ENCODE measurements at regions not wholly inside any gene's neighbourhood (a gene's known extent, or its start where the extent isn't known, plus 50 kb on each side); places are given as distances from the start of the nearest gene placed in this dataset.
"Not testable (repeated sequence)": the region's sequence is repeated elsewhere in the genome, so short reads cannot be mapped to it uniquely, and the experiment has no call there.

DNA sequence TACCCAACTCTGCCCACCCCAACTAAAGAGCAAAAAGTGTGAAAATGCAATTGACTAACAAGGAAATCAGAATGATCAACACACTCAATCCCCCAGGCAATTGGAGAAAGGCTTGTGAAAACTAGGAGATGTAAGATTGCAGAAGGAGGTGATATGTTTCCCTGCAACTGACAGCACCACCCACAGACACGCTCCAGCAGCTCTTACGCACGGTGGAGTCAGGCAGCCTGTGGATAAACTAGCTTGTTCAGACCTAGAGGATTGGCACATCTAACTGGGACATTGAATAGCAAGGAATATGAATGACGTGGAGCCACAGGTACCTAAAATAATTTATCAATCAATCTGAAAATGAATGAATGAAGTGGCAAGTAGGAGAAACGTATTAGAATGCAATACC is 125.7 kb upstream of the MYO3A start:
- DNase-seq (ENCODE audit: low read depth in 2 of 2): no peak

- no peak for DNase-seq (ENCODE audit: low read depth in 2 of 2)
Measured at GRCh38 chr10:25811052-25811685, 122.9 kb upstream of the MYO3A start.

GRCh38 chr10:25813511-25813910 is 120.5 kb upstream of the MYO3A start:
- DNase-seq (ENCODE audit: low read depth in 2 of 2): no peak

DNA sequence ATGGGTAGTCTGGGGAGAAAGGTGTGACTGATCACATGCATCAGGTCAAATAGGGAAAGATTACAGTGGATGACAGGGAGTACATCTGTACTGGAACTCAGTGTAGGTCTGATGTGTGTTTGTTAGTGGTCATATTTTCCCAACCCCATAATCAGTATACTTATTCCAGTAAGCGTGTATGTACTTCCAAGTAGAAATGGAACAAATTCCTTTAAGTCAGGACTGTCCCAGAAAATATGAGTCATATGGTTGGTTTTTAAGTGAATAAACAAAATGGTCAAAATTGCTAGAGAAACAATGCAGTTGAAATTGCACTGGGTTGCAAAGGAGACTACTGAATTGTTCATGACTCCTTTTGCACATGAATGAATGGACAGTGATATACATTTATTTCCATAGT is 118.8 kb upstream of the MYO3A start:
- no peak for DNase-seq (ENCODE audit: low read depth in 2 of 2)

- DNase-seq (ENCODE audit: low read depth in 2 of 2): no peak
Measured at GRCh38 chr10:25815999-25816768, 117.8 kb upstream of the MYO3A start.

DNA sequence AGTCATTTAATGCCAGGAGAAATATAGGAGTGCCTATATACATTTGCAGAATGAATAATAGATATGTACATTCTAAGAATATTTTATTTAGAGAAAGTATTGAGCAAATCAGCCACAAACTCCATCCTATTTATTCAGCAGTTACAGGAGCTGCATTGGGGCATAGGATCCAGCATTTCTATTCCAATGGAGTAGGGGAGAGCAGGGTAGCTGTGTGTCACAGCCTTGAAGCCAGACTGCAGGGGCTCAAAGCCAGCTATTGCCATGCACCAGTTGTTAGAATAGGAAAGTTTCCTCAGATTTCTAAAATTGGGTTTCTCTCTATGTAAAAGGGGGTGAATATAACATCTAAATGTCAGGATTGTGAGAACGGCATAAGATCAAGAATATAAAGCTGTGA is 116.8 kb upstream of the MYO3A start:
- no peak for DNase-seq (ENCODE audit: low read depth in 2 of 2)

DNA sequence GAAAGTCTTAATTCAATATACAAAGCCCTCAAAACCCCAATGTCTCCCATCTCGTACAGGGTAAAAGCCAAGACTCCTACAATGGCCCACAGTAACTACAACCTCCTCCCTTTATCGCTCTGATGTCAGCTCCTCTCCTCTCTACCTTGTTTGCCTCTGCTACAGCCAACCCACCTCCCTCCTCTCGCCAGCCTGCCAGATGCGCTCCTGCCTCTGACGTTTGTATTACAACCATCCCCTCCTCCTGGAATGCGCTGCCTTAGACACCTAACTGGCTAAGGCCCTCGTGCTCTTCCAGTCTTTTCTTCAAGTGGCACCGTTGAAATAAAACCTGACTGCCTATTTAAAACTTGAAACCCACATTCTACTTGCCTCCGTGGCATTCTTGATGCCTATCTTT is 115.3 kb upstream of the MYO3A start:
- DNase-seq (ENCODE audit: low read depth in 2 of 2): no peak

GRCh38 chr10:25820472-25820871 is 113.6 kb upstream of the MYO3A start:
- DNase-seq (ENCODE audit: low read depth in 2 of 2): no peak

DNA sequence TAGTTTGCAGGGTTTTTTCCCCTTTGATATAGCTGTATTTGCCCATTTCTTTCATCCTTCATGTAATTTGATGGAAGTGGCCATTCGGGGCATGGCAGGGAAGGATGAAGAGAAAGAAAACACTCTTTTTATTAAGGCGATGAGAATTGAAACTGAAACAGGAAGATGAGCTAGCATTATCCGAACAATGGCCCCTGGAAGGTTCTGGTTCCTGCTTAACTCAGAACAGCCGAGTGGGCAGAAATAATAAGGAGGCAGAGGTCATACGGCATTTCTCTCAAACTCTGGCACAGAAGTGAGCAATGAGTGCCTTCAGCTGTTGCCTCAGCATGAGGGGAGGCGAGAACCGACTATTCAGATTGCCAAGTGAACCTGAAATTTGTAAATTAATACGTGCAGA is 113.2 kb upstream of the MYO3A start:
- DNase-seq (ENCODE audit: low read depth in 2 of 2): no peak

GRCh38 chr10:25824050-25824449 is 110.0 kb upstream of the MYO3A start:
- no peak for DNase-seq (ENCODE audit: low read depth in 2 of 2)

DNA sequence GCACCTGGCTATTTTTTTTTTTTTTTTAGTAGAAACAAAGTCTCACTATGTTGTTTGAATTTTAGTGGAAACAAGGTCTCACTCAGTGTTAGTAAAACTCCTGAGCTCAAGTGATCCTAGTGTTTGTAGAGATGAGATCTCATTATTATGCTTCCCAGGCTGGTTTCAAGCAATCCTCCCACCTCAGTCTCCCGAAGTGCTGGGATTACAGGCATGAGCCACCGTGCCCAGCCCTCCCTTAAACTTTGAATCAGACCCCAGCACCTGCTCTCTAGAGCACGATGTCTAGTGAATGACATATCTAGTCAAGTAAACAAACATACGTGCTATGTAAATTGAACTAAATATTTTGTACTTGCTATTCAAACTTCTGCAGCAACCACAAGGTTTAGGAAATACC is 105.6 kb upstream of the MYO3A start:
- DNase-seq (ENCODE audit: low read depth in 2 of 2): no peak

GRCh38 chr10:25831080-25831479 is 102.9 kb upstream of the MYO3A start:
- no peak for DNase-seq (ENCODE audit: low read depth in 2 of 2)

DNA sequence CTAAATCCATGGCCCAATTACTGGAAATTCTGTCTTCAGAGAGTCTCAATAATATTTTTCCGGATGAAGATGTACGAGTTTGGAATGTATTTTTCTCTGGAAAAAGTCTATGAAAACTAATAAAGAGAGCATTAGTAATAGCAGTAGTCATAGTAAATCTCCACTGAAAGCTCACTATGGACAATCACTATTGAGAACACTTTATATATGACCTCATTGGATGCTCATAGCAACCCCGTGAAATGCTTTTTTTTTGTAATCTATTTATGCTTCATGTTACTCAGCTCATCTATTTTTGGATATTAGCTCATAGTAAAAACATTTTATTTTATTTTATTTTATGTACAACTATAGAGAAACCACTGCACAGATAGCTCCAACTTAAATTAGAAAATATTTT is 94.3 kb upstream of the MYO3A start:
- no peak for DNase-seq (ENCODE audit: low read depth in 2 of 2)

- DNase-seq (ENCODE audit: low read depth in 2 of 2): not testable (repeated sequence)
Measured at GRCh38 chr10:25840875-25841274, 93.2 kb upstream of the MYO3A start.

GRCh38 chr10:25842146-25842545 is 91.9 kb upstream of the MYO3A start:
- DNase-seq (ENCODE audit: low read depth in 2 of 2): no peak

GRCh38 chr10:25843551-25844170 is 90.4 kb upstream of the MYO3A start:
- no peak for DNase-seq (ENCODE audit: low read depth in 2 of 2)

DNA sequence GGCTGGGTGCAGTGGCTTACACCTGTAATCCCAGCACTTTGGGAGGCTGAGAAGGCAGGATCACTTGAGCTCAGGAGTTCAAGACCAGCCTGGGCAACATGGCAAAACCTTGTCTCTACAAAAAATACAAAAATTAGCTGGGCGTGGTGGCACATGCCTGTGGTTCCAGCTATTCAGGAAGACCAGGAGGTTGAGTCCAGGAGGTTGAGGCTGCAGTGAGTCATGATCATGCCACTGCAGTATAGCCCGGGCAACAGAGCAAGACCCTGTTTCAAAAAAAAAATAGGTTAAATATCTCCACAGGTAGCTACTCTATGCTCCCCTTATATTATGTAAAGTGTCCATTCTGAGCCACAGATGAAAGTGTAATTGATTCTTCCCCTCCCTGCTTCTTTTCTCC is 89.3 kb upstream of the MYO3A start:
- not testable (repeated sequence) for DNase-seq (ENCODE audit: low read depth in 2 of 2)

GRCh38 chr10:25849268-25849667 is 84.8 kb upstream of the MYO3A start:
- DNase-seq (ENCODE audit: low read depth in 2 of 2): no peak

GRCh38 chr10:25849988-25850387 is 84.0 kb upstream of the MYO3A start:
- DNase-seq (ENCODE audit: low read depth in 2 of 2): no peak

GRCh38 chr10:25851548-25851947 is 82.5 kb upstream of the MYO3A start:
- no peak for DNase-seq (ENCODE audit: low read depth in 2 of 2)

DNA sequence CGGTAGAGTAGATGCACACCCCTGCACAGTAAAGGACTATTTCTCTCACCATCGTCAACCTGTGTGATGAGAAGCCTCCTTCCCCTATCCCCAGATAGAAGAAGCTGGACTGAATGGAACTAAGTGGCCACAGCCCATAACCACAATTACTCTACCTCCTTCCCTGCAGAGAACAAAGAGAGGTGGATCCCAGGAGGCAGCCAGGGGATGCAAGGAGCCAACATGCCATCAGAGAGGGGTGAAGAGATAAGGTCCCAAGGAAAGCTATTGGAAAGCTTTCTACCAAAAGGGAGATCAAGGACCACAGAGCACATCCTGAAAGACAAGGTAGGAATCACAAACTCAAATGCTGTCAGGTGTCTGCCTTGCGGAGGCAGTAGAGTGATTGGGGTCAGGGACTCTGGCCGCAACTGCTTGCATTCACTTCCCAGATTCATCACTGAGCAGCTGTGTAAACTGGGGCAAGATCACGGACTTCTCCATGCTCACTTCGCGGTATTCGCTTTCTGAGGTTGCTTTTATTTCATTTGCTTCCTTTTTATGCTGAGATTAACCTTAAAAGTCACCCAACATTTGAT is 81.6 kb upstream of the MYO3A start:
- no peak for DNase-seq (ENCODE audit: low read depth in 2 of 2)

- no peak for DNase-seq (ENCODE audit: low read depth in 2 of 2)
Measured at GRCh38 chr10:25858076-25858475, 76.0 kb upstream of the MYO3A start.

GRCh38 chr10:25865267-25865666 is 68.8 kb upstream of the MYO3A start:
- no peak for DNase-seq (ENCODE audit: low read depth in 2 of 2)
